GM12892 (cell line): ENCODE measurements at regions not wholly inside any gene's neighbourhood (a gene's known extent, or its start where the extent isn't known, plus 50 kb on each side); places are given as distances from the start of the nearest gene placed in this dataset.

Source experiments
- POLR2A ChIP-seq: IDR thresholded peaks from 2 replicates; pipeline ENCODE4 v1.6.1; 2011; ENCODE audit warnings: low read depth, low read length, control low read depth
- POLR2AphosphoS5 ChIP-seq: IDR thresholded peaks from 2 replicates; pipeline ENCODE4 v1.6.1; 2011; ENCODE audit warnings: low read depth, low read length, control low read depth
- TAF1 ChIP-seq: IDR thresholded peaks from 2 replicates; pipeline ENCODE4 v1.6.1; 2011; ENCODE audit warnings: low read depth, mild to moderate bottlenecking, control low read depth, low read length, borderline replicate concordance

DNA sequence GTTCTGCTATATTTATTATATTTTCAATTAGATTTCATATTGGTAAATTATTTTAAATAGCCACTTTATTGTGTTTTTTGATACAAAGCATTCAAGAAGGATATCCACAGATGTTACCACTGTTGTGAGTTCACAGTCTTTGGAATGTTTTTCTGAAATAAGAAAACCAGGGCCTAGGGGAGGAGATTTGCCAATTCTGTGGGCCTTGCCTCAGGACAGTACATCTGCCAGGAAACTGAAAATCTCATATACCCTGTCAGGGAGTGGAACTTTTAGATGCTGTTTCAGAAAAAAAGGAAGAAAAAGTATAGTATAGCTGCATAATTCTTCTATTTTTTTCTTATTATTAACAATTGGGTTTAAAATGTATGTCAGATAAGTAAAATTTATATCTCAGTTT lies 995.9 kb upstream of the ADGRB3 start:
- TF ChIP-seq POLR2AphosphoS5 (no peak), POLR2A (no peak), TAF1 (no peak)
